HCT116 (cell line): ENCODE measurements at regions not wholly inside any gene's neighbourhood (a gene's known extent, or its start where the extent isn't known, plus 50 kb on each side); places are given as distances from the start of the nearest gene placed in this dataset.

Experiments used
- POLR2A ChIP-seq: IDR thresholded peaks from 2 replicates; pipeline ENCODE4 v1.7.0; 2011; ENCODE audit warnings: borderline replicate concordance; ENCODE audit not compliant: insufficient read depth, insufficient read length; ENCODE audit errors: extremely low read depth
- POLR2AphosphoS5 ChIP-seq: IDR thresholded peaks from 2 replicates; pipeline ENCODE4 v1.6.1; 2011; ENCODE audit warnings: mild to moderate bottlenecking, low read depth, low read length, moderate library complexity
- SIN3A ChIP-seq: IDR thresholded peaks from 2 replicates; pipeline ENCODE4 v1.6.1; 2012; ENCODE audit warnings: low read depth
- TF ChIP-seq, protein P1 (sequence below), 3 experiments: fragments of 200-600 bp in 1 of 3; sonication (generic) in 1 of 3; IDR thresholded peaks in 2 of 3; conservative IDR thresholded peaks in 1 of 3; 2 replicates each; pipeline ENCODE4 v1.5.1; 2012 to 2017; ENCODE audit warnings: low read depth in 2 of 3, low read length in 2 of 3, antibody characterized with exemption in 1 of 3, borderline replicate concordance in 1 of 3, control low read depth in 1 of 3, mild to moderate bottlenecking in 1 of 3, mixed read lengths in 1 of 3, mixed run types in 1 of 3, moderate library complexity in 1 of 3; ENCODE audit not compliant: insufficient read depth in 1 of 3
- TF ChIP-seq, protein P2 (sequence below): IDR thresholded peaks from 2 replicates; pipeline ENCODE4 v1.6.1; 2012; ENCODE audit warnings: low read depth

DNA sequence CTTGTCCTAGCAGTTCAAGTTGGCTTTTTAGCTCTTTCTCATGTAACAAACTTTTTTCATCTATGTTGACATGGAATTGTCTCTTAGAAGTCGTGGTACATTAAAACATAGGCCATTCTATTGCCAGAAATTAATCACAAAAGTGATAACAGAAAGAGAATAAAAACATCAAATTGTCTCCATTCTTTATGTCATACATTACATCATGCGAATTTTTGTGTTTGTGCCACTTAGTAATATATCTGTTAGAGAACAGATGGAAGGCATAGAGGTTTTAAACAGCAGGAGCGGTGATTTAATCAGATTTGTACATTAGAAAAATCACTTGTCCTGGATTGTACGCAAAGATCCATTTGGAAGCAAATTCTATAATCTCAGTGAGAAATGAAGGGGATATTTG is 136.5 kb upstream of the CDH20 start:
- TF ChIP-seq, protein P1, sequence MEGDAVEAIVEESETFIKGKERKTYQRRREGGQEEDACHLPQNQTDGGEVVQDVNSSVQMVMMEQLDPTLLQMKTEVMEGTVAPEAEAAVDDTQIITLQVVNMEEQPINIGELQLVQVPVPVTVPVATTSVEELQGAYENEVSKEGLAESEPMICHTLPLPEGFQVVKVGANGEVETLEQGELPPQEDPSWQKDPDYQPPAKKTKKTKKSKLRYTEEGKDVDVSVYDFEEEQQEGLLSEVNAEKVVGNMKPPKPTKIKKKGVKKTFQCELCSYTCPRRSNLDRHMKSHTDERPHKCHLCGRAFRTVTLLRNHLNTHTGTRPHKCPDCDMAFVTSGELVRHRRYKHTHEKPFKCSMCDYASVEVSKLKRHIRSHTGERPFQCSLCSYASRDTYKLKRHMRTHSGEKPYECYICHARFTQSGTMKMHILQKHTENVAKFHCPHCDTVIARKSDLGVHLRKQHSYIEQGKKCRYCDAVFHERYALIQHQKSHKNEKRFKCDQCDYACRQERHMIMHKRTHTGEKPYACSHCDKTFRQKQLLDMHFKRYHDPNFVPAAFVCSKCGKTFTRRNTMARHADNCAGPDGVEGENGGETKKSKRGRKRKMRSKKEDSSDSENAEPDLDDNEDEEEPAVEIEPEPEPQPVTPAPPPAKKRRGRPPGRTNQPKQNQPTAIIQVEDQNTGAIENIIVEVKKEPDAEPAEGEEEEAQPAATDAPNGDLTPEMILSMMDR (IDR thresholded peaks at IDR 0.05 in 2 of 3, conservative IDR thresholded peaks at IDR 0.05 in 1 of 3; ENCODE audit: borderline replicate concordance in 1 of 3, insufficient read depth in 1 of 3, low read depth in 2 of 3, low read length in 2 of 3): no peak
- TF ChIP-seq, protein P2, sequence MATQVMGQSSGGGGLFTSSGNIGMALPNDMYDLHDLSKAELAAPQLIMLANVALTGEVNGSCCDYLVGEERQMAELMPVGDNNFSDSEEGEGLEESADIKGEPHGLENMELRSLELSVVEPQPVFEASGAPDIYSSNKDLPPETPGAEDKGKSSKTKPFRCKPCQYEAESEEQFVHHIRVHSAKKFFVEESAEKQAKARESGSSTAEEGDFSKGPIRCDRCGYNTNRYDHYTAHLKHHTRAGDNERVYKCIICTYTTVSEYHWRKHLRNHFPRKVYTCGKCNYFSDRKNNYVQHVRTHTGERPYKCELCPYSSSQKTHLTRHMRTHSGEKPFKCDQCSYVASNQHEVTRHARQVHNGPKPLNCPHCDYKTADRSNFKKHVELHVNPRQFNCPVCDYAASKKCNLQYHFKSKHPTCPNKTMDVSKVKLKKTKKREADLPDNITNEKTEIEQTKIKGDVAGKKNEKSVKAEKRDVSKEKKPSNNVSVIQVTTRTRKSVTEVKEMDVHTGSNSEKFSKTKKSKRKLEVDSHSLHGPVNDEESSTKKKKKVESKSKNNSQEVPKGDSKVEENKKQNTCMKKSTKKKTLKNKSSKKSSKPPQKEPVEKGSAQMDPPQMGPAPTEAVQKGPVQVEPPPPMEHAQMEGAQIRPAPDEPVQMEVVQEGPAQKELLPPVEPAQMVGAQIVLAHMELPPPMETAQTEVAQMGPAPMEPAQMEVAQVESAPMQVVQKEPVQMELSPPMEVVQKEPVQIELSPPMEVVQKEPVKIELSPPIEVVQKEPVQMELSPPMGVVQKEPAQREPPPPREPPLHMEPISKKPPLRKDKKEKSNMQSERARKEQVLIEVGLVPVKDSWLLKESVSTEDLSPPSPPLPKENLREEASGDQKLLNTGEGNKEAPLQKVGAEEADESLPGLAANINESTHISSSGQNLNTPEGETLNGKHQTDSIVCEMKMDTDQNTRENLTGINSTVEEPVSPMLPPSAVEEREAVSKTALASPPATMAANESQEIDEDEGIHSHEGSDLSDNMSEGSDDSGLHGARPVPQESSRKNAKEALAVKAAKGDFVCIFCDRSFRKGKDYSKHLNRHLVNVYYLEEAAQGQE: no peak
- no peak for TF ChIP-seq POLR2AphosphoS5
- TF ChIP-seq POLR2A: no peak
- TF ChIP-seq SIN3A: no peak
